Activated naive CD4-positive, alpha-beta T cell treated with anti-CD3 and anti-CD28 coated beads for 36 hours (primary cell): ENCODE measurements at regions not wholly inside any gene's neighbourhood (a gene's known extent, or its start where the extent isn't known, plus 50 kb on each side); places are given as distances from the start of the nearest gene placed in this dataset.
A peak's percentile ranks its signal among the peaks of the same experiment; 100 is the strongest.
"Not testable (repeated sequence)": the region's sequence is repeated elsewhere in the genome, so short reads cannot be mapped to it uniquely, and the experiment has no call there.

Source experiments
- CTCF ChIA-PET: fragments of 350-600 bp; sonication (Branson Sonifier 250); formaldehyde crosslinking; loops from one replicate; lab custom pipeline; 2021; ENCODE audit warnings: antibody characterized with exemption; lab: Charles Lee
- DNase-seq: peaks from one replicate; pipeline ENCODE4 v3.0.0-alpha.2; 2020
- H3K27ac Mint-ChIP-seq: one replicate; pipeline ENCODE4 v1.8.0; 2021; ENCODE audit warnings: mild to moderate bottlenecking, mixed read lengths
- H3K27me3 Mint-ChIP-seq: one replicate; pipeline ENCODE4 v1.8.0; 2021; ENCODE audit warnings: low read depth, mixed read lengths
- H3K36me3 Mint-ChIP-seq: one replicate; pipeline ENCODE4 v1.8.0; 2021; ENCODE audit warnings: low read depth, mixed read lengths
- H3K4me1 Mint-ChIP-seq: one replicate; pipeline ENCODE4 v1.8.0; 2021; ENCODE audit warnings: low read depth, mixed read lengths
- H3K4me3 Mint-ChIP-seq: one replicate; pipeline ENCODE4 v1.8.0; 2021; ENCODE audit warnings: mild to moderate bottlenecking, moderate library complexity, mixed read lengths
- H3K9me3 Mint-ChIP-seq: one replicate; pipeline ENCODE4 v1.8.0; 2021; ENCODE audit warnings: mixed read lengths
- intact Hi-C: fragments of 100-400 bp; cut with micrococcal nuclease; formaldehyde crosslinking; loops from one replicate; pipeline ENCODE4 v1.15.1; 2023

DNA sequence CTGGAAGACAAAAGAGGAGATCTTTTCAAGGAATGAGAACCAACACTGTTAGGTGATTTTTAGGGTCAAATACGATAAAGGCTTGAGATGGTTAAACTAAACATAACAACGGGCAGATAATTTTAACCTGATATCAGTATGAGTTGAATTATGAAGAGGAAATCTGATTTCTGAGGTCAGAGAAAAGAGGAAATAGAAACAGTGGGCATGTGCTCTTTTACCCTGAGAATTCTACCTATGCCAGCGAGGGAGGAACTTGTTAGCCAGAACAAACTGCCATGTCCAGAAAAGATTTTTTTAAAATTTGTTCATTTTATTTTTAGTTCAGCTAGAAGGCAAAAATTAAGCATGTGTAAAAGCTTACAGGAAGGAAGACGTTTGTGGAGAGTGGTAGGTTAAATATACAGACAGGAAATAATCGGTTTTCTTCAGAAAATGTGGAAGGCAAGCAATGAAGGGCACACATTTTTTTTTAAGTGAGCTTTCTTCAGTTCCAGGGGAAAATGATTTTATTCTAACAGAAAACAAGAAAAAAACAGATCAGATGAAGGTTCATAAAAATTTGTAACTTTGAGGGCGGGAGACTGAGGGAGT lies 1745.3 kb downstream of the MRPL39 start:
- H3K4me3 Mint-ChIP-seq, result no peak overlapping the region
- peak overlapping the region; percentile 9 for H3K27ac Mint-ChIP-seq
- no peak for DNase-seq
- no peaks in the 10 kb centered on the region for H3K27me3 Mint-ChIP-seq
- intact Hi-C loops, result no loop called here
- no peaks in the 10 kb centered on the region for H3K36me3 Mint-ChIP-seq
- no peaks in the 10 kb centered on the region for H3K9me3 Mint-ChIP-seq
- H3K4me1 Mint-ChIP-seq, result peaks cover 20% of the 10 kb centered on the region
- CTCF ChIA-PET, result no interaction called here

DNA sequence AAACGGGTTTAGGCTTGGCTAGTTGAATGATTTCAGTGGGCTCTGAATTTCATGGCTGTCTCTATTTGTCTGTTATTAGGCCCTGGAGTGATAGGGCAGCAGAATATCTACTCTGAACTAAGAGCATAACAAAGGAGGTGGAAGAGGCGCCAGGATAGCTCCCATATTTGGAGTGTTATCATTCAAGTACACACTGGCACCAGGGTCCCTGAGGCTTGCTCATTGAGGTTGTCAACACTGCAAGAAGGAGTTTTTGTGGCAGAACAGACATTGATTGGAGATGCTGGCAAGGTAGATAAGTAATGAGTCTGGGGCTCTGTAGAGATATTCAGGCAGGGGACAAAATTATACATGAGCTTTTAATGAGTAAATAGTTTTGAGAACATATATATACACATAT lies 1748.4 kb downstream of the MRPL39 start:
- Mint-ChIP-seq H3K4me1 (peaks cover 20% of the 10 kb centered on the region), H3K9me3 (no peaks in the 10 kb centered on the region), H3K4me3 (no peak overlapping the region), H3K27ac (no peak overlapping the region), H3K36me3 (no peaks in the 10 kb centered on the region), H3K27me3 (no peaks in the 10 kb centered on the region)
- intact Hi-C loops, result no loop called here
- DNase-seq, result no peak
- CTCF ChIA-PET, result interaction anchor here (10.7 kb wide), 1 partner anchor 110 kb away, joined by 73 read pairs; no protein-coding TSS in a partner anchor

DNA sequence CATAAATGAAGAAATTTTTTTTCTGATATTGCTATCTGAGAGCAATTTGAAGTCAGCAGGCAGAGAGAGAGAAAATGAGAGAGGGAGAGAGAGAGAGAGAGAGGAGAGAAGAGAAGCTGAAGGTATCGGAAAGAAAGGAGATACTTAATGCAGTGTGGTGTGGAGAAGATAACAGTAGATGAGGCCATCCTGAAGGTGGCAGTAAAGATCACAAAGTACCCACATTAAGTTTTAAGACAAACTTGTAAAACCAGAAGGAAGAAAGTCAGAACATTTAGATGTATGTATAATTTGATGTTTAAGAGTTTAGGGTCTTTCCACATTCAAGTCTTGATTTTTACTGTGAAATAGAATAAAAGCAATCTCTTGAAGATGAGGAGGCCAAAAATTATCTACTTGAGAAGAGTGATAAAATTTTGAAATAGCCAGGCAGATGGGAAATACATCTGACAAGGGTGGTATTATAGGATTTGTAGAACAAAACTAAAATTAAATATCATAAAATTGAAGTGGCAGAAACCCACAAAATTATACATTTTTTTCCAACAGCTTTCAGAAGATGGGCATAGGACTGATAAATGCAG lies 1753.4 kb downstream of the MRPL39 start:
- no peak overlapping the region for H3K27ac Mint-ChIP-seq
- no peak overlapping the region for H3K4me3 Mint-ChIP-seq
- CTCF ChIA-PET, result interaction anchor here (0.6 to 10.7 kb wide), 12 partner anchors 11 to 660 kb away, joined by 3 to 73 read pairs (median 3); no protein-coding TSS in a partner anchor
- no peaks in the 10 kb centered on the region for H3K36me3 Mint-ChIP-seq
- H3K4me1 Mint-ChIP-seq, result peaks cover 6% of the 10 kb centered on the region
- intact Hi-C loops, result loop anchor here (1.0 to 2.0 kb wide), 5 partner anchors 114 to 1532 kb away; no protein-coding TSS in a partner anchor
- H3K27me3 Mint-ChIP-seq, result peaks cover 3% of the 10 kb centered on the region
- peak; percentile 14 for DNase-seq
- no peaks in the 10 kb centered on the region for H3K9me3 Mint-ChIP-seq

DNA sequence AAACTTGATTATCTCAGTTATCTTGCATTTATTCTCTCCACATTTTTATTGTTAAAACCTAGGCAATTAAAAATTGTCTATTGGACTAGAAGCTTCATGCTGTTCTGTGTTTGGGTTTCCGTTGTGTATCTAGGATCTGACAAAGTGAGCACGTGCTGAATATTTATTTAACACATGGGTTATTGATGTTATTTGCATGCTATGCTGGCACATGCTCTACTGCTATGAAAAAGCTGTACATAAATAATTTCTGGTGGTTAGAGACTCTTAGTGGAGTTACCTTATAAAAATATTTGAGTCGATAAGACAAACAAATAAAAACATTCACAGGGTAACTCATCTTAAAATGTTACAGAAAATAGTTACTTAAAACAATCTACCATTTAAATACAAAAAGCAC lies 1769.7 kb downstream of the MRPL39 start:
- no peaks in the 10 kb centered on the region for H3K27me3 Mint-ChIP-seq
- H3K9me3 Mint-ChIP-seq, result peaks cover 11% of the 10 kb centered on the region
- H3K4me1 Mint-ChIP-seq, result no peaks in the 10 kb centered on the region
- no peak for DNase-seq
- CTCF ChIA-PET, result no interaction called here
- intact Hi-C loops, result no loop called here
- H3K27ac Mint-ChIP-seq, result no peak overlapping the region
- H3K36me3 Mint-ChIP-seq, result no peaks in the 10 kb centered on the region
- no peak overlapping the region for H3K4me3 Mint-ChIP-seq

DNA sequence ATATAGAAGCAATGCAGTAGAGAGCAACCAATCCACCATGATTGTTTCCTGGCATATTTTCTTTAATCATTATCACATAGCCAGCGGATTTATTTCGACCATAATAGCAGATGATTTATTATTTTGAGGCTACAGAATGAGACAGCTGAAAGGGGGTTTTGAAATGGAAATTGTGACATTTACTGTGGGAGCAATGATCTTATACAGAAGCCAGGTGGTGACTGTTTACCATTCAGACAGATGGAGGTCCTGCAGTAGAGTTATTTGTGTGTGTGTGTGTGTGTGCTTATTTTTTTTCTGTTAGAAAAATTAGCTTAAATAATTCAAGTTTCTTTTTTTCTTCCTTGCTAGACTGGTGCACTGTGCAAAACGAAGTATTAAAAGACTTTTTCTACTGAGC lies 1784.5 kb downstream of the MRPL39 start:
- no peak overlapping the region for H3K4me3 Mint-ChIP-seq
- no peaks in the 10 kb centered on the region for H3K9me3 Mint-ChIP-seq
- intact Hi-C loops, result no loop called here

DNA sequence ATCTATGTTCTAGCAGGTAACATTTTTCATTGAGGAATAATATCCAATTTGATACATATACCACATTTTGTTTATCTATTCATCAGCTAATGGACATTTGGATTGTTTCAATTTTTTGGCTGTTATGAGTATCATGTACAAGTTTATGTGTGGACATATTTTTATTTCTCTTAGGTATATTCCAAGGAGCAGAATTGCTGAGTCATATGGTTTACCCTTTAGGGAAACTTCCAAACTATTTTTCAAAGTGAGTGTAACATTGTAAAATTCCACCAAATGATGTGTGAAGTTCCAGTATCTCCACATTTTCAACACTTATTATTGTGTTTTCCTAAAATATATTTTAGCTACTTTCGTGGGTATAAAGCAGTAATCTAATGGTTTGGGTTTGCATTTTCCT lies 1789.9 kb downstream of the MRPL39 start:
- CTCF ChIA-PET, result no interaction called here
- no peak overlapping the region for H3K4me3 Mint-ChIP-seq
- no peaks in the 10 kb centered on the region for H3K36me3 Mint-ChIP-seq
- no peak for DNase-seq
- H3K27ac Mint-ChIP-seq, result no peak overlapping the region
- no peaks in the 10 kb centered on the region for H3K27me3 Mint-ChIP-seq
- H3K4me1 Mint-ChIP-seq, result no peaks in the 10 kb centered on the region
- intact Hi-C loops, result no loop called here
- H3K9me3 Mint-ChIP-seq, result no peaks in the 10 kb centered on the region

More for the DNA sequence above, 1784.5 kb downstream of the MRPL39 start:
- no peak for DNase-seq
- Mint-ChIP-seq H3K4me1 (no peaks in the 10 kb centered on the region), H3K27me3 (no peaks in the 10 kb centered on the region), H3K27ac (no peak overlapping the region), H3K36me3 (no peaks in the 10 kb centered on the region)
- CTCF ChIA-PET, result no interaction called here

DNA sequence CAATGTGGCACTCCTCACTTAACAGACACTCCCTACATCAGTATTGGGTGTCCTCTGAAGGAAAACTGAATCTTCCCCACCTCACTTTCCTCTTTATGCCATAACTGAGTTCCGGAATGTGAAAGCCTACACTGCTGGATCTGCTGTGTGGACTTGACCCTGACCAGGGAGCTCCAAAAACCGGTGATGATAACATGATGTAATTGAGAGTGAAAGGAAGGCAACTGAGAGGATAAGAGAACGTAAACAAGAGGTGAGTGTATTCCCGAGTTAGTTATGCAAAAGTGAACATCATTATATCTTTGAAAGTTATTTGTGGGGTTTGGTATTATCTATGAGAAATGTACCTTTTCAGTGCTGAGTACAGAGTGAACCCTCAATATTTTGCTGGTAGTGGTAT lies 1794.8 kb downstream of the MRPL39 start:
- H3K27me3 Mint-ChIP-seq, result no peaks in the 10 kb centered on the region
- H3K36me3 Mint-ChIP-seq, result no peaks in the 10 kb centered on the region
- intact Hi-C loops, result no loop called here

DNA sequence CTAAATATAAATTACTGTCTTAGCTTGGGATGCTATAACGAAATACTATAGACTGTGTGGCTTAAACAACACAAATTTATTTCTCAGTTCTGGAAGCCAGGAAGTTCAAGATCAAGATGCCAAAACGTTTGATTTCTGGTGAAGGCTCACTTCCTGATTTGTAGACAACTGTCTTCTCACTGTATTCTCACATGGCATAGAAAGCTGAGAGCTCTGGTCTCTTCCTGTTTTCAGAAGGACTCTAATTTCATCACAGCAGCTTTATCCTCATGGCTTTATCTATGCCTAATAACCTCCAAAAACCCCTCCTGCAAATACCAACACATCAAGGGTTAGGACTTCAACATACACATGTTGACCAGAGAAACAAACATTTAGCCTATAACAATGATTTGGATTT lies 1795.5 kb downstream of the MRPL39 start:
- peaks cover 3% of the 10 kb centered on the region for H3K4me1 Mint-ChIP-seq
- no peaks in the 10 kb centered on the region for H3K9me3 Mint-ChIP-seq
- intact Hi-C loops, result no loop called here
- H3K27ac Mint-ChIP-seq, result no peak overlapping the region
- CTCF ChIA-PET, result no interaction called here
- H3K27me3 Mint-ChIP-seq, result no peaks in the 10 kb centered on the region
- H3K4me3 Mint-ChIP-seq, result no peak overlapping the region
- no peak for DNase-seq
- H3K36me3 Mint-ChIP-seq, result no peaks in the 10 kb centered on the region

More for the DNA sequence above, 1794.8 kb downstream of the MRPL39 start:
- CTCF ChIA-PET, result no interaction called here
- Mint-ChIP-seq H3K4me3 (no peak overlapping the region), H3K27ac (no peak overlapping the region), H3K4me1 (peaks cover 3% of the 10 kb centered on the region), H3K9me3 (no peaks in the 10 kb centered on the region)
- DNase-seq, result no peak

DNA sequence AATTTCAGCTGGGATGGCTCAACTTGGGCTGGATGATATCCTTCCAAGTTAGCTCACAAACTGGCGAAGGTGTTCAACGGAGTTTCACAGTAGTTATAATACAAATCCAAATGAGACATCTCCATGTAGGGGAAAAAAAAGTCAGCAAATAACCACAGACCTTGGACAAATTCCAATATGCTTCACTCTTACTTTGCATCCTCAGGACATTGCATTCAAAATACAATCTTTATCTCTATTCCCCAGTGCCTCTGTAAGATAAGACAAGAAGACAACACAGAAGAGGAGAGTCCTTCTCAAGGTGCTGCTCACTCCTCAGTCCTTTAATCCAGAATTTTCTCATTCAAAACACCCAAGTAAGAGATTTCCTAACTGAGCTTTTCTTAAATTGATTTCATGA lies 1797.7 kb downstream of the MRPL39 start:
- intact Hi-C loops, result no loop called here
- Mint-ChIP-seq H3K27me3 (no peaks in the 10 kb centered on the region), H3K9me3 (no peaks in the 10 kb centered on the region), H3K36me3 (no peaks in the 10 kb centered on the region), H3K4me3 (no peak overlapping the region), H3K27ac (no peak overlapping the region), H3K4me1 (peaks cover 3% of the 10 kb centered on the region)
- CTCF ChIA-PET, result interaction anchor here (0.6 kb wide), 1 partner anchor 124 kb away, joined by 3 read pairs; no protein-coding TSS in a partner anchor
- no peak for DNase-seq

DNA sequence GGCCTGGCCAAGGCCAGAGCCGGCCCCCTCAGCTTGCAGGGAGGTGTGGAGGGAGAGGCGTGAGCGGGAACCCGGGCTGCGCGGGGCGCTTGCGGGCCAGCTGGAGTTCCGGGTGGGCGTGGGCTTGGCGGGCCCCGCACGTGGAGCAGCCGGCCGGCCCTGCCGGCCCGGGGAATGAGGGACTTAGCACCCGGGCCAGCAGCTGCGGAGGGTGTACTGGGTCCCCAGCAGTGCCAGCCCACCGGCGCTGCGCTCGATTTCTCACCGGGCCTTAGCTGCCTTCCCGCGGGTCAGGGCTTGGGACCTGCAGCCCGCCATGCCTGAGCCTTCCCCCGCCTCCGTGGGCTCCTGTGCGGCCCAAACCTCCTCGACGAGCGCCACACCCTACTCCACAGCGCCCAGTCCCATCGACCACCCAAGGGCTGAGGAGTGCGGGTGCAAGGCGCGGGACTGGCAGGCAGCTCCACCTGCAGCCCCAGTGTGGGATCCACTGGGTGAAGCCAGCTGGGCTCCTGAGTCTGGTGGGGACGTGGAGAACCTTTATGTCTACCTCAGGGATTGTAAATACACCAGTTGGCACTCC lies 1800.2 kb downstream of the MRPL39 start:
- H3K27me3 Mint-ChIP-seq, intact Hi-C loops, H3K27ac Mint-ChIP-seq, H3K9me3 Mint-ChIP-seq, H3K4me1 Mint-ChIP-seq, DNase-seq, H3K36me3 Mint-ChIP-seq, H3K4me3 Mint-ChIP-seq: not testable (repeated sequence)
- CTCF ChIA-PET, result interaction anchor here (0.7 kb wide), 1 partner anchor 293 kb away, joined by 3 read pairs; no protein-coding TSS in a partner anchor

DNA sequence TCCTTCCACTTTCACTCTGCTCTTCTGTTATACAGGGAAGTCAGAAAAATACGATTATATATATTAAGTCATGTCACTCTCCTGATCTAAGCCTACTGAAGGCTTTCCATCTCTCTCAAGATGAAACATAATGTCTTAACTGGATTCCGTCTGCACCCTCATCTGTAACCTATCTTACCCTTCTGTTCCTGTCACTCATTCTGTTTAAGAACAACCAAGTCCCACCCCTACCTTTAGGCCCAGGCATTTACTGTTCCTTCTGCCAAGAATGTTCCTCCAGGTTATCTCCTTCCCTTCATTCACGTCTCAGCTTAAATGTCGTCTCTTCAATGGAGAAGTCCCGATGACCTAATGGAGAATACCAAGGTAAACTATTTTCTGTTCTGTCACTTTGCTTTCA lies 1802.4 kb downstream of the MRPL39 start:
- Mint-ChIP-seq H3K36me3 (no peaks in the 10 kb centered on the region), H3K4me3 (no peak overlapping the region), H3K27me3 (peaks cover 2% of the 10 kb centered on the region), H3K4me1 (no peaks in the 10 kb centered on the region), H3K27ac (no peak overlapping the region), H3K9me3 (peaks cover 2% of the 10 kb centered on the region)
- CTCF ChIA-PET, result no interaction called here
- no peak for DNase-seq
- intact Hi-C loops, result no loop called here

DNA sequence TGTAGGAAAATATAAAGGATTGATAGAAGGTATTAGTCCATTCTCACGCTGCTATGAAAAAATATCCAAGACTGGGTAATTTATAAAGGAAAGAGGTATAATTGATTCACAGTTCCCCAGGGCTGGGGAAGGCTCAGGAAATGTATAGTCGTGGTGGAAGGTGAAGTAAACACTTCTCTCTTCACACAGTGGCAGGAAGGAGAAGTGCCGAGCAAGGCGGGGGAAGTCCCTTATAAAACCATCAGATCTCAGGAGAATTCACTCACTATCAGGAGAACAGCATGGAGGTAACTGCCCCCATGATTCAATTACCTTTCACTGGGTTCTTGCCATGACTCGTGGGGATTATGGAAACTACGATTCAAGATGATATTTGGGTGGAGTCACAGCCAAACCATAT lies 1806.0 kb downstream of the MRPL39 start:
- H3K9me3 Mint-ChIP-seq, result peaks cover 2% of the 10 kb centered on the region
- no peak overlapping the region for H3K27ac Mint-ChIP-seq

DNA sequence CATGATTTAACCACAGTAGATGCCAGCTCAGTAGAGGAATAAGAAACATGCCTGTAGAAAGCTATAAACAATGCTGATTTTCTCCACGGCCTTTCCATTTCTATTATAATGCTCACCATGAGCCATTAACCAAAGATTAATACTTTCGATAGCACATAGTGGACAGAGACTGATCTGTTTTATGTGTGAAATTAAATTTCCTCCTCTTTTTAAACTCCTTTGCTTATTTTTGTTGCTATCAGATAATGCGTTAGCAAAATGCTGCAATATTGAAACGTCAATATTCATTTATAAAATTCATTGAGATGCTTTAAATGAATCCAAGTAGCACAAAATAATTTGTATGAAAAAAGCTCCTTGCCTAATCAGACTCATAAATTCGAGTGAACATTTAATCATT lies 1807.9 kb downstream of the MRPL39 start:
- peaks cover 2% of the 10 kb centered on the region for H3K9me3 Mint-ChIP-seq
- no peak overlapping the region for H3K4me3 Mint-ChIP-seq
- H3K27ac Mint-ChIP-seq, result no peak overlapping the region
- intact Hi-C loops, result no loop called here
- DNase-seq, result no peak
- H3K36me3 Mint-ChIP-seq, result no peaks in the 10 kb centered on the region
- H3K4me1 Mint-ChIP-seq, result no peaks in the 10 kb centered on the region
- CTCF ChIA-PET, result no interaction called here
- H3K27me3 Mint-ChIP-seq, result peaks cover 2% of the 10 kb centered on the region

More for the DNA sequence above, 1806.0 kb downstream of the MRPL39 start:
- no peaks in the 10 kb centered on the region for H3K36me3 Mint-ChIP-seq
- DNase-seq, result peak; percentile 4
- no peak overlapping the region for H3K4me3 Mint-ChIP-seq
- H3K27me3 Mint-ChIP-seq, result peaks cover 2% of the 10 kb centered on the region
- CTCF ChIA-PET, result no interaction called here
- no peaks in the 10 kb centered on the region for H3K4me1 Mint-ChIP-seq
- intact Hi-C loops, result no loop called here
